ENCODE measurements at regions not wholly inside any gene's neighbourhood (a gene's known extent, or its start where the extent isn't known, plus 50 kb on each side); places are given as distances from the start of the nearest gene placed in this dataset.

GRCh38 chr12:126354633-126355032, 1289.4 kb downstream of the AACS start:
- intact Hi-C loops (cut with DNase I) = no loop called here
- ATAC-seq (no peak), DNase-seq (ENCODE audit: missing footprints) (no peak)

GRCh38 chr12:126355346-126355745, 1290.1 kb downstream of the AACS start:
- DNase-seq (ENCODE audit: missing footprints) (no peak), ATAC-seq (no peak)
- intact Hi-C loops (cut with DNase I) = no loop called here

DNA sequence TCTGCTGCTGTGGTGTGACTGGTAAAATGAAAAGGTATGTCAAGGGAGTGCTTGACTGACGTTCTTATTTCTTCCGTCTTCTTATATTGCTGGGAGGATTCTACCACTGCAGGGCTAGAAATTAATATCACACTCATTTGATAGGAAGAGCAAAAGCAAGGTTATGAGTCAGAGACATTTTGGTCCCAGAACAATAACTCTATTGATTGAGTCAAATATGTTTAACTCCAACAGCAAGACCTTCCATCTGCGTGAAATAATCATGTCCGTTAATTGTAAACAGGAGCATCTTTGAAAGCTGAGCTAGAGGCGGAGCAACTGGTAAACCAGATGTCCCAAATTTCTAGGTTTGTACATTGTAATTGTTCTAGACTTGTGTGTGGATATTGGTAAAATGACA, 1293.6 kb downstream of the AACS start:
- no peak for ATAC-seq
- intact Hi-C loops (cut with DNase I) = no loop called here
- DNase-seq (ENCODE audit: missing footprints) = no peak

GRCh38 chr12:126359216-126359615, 1294.0 kb downstream of the AACS start:
- ATAC-seq = no peak

GRCh38 chr12:126361804-126362203, 1296.6 kb downstream of the AACS start:
- no peak for ATAC-seq
- no peak for DNase-seq (ENCODE audit: missing footprints)
- intact Hi-C loops (cut with DNase I) = no loop called here

More at GRCh38 chr12:126359216-126359615, 1294.0 kb downstream of the AACS start:
- intact Hi-C loops (cut with DNase I) = no loop called here
- DNase-seq (ENCODE audit: missing footprints) = no peak

GRCh38 chr12:126362493-126362892, 1297.3 kb downstream of the AACS start:
- intact Hi-C loops (cut with DNase I) = no loop called here
- ATAC-seq (no peak), DNase-seq (ENCODE audit: missing footprints) (no peak)

DNA sequence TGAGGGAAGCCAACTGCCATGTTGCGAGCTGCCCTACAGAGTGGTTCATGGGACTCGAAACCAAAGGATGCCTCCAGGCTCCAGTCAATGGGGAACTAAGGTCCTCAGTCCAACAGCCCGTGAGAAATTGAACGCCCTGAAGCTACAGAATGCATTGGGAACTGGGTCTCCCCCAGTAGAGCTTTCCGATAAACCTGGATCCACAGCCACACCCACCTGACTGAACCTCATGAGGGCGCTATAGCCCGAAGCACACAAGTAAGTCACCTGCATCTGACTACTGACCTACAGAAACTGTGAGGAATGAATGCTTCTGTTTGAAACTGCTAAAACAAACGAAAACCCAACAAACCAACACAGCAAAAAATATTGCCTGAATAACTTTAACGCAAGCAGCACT, 1297.7 kb downstream of the AACS start:
- intact Hi-C loops (cut with DNase I) = no loop called here
- DNase-seq (ENCODE audit: missing footprints) = no peak
- no peak for ATAC-seq

DNA sequence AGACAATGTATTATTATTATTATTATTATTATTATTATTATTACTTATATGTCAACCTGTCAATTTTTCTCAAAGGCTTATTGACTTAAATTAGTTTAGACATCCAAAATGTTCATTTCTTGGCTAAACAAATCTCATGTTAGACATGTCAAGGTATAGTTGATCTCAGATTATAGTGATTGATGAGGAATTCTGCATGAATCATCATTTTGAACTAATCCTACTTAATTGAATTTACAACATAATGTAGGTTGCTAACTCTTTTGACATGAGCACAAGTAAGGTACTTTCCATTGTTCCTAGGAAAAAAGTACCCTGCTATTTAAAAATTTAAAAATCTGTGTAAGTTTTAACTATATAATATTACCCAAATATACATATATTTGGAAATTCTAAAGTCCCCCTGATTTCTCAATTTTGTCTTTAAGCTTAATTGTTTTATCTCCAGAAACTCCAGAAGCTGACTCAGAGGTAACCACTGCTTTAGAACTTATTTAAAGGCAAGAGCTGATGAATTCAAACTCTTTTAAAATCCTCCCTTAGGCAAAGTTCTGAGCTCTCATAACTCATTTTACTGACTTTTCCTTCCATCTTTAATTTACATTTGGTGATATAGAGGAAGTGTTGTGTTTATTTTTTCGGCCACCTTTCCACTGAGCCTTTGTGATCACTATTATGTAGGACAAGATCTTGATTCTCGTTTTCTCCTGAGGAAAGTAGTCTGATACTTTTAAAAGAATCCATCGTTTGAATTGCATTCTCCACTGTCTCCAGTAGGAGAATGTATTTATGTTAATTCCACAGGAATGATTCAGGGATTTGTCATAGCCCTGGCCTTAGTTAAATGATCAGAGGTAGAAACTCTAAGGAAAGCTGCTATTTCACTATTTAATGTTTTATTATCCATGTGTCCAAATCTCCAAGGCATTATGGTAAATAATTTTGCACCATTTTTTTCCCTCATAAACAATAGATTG, 1304.5 kb downstream of the AACS start:
- intact Hi-C loops (cut with DNase I) = no loop called here
- no peak for ATAC-seq

DNA sequence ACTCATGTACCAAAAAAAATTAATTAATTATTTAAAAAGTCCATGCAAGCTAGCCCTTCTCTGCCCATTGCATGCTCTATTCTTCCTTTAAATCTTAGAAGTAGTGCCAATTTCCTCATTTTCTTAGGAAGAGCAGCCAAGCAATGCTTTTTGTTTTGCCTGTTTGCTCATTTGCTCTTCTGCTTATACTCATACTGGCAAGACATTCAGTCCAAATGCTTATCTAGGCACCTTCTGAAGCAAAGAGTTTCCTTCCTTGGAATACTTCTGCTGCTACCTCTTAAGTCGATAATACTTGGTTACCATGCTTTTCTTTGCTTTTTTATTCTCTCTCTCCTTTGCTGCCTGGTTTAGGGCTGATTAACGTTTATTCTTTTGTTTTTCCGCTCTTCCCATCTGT, 1318.3 kb downstream of the AACS start:
- intact Hi-C loops (cut with DNase I) = no loop called here
- DNase-seq (ENCODE audit: missing footprints) (no peak), ATAC-seq (no peak)

More for the DNA sequence above, 1304.5 kb downstream of the AACS start:
- DNase-seq (ENCODE audit: missing footprints) = no peak

GRCh38 chr12:126384026-126384564, 1318.9 kb downstream of the AACS start:
- no peak for ATAC-seq
- DNase-seq (ENCODE audit: missing footprints) = no peak
- intact Hi-C loops (cut with DNase I) = no loop called here

GRCh38 chr12:126385785-126386184, 1320.5 kb downstream of the AACS start:
- ATAC-seq = no peak
- no peak for DNase-seq (ENCODE audit: missing footprints)
- intact Hi-C loops (cut with DNase I) = no loop called here

GRCh38 chr12:126389220-126389841, 1324.1 kb downstream of the AACS start:
- DNase-seq (ENCODE audit: missing footprints) (no peak), ATAC-seq (peak; percentile 28)
- intact Hi-C loops (cut with DNase I) = no loop called here

GRCh38 chr12:126389961-126390360, 1324.7 kb downstream of the AACS start:
- no peak for ATAC-seq
- no peak for DNase-seq (ENCODE audit: missing footprints)
- intact Hi-C loops (cut with DNase I) = no loop called here

DNA sequence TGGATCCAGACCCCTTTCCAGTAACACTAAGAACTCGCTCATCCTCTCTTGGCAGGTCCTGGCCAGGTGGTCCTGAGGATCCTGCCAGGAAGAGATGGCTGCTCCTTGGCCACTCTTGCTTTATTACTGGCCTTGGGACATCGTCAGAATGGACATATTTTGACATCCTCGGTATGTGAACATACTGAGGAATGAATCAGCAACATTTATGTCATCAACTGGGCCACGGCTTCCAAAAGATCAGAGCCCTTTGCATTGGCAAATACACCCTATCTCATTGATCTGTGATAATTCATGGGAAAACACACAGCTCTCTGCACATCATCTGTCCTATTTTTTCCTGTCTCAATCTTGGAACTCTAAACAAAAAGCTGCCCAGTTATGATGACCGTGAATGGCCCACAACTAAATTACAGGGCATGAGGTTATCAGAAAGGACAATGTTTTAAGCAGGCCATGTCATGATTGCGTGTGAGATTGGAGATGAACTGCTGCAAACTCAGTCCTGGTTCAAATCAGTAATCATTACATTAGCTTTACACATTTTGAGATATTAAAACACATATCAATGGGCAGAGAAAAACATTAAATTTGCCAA, 1325.8 kb downstream of the AACS start:
- DNase-seq (ENCODE audit: missing footprints) (no peak), ATAC-seq (no peak)
- intact Hi-C loops (cut with DNase I) = no loop called here

GRCh38 chr12:126396536-126396935, 1331.3 kb downstream of the AACS start:
- DNase-seq (ENCODE audit: missing footprints) (no peak), ATAC-seq (no peak)
- intact Hi-C loops (cut with DNase I) = no loop called here

GRCh38 chr12:126397071-126397581, 1331.9 kb downstream of the AACS start:
- ATAC-seq = peak; percentile 93
- DNase-seq (ENCODE audit: missing footprints) = no peak
- intact Hi-C loops (cut with DNase I) = no loop called here

DNA sequence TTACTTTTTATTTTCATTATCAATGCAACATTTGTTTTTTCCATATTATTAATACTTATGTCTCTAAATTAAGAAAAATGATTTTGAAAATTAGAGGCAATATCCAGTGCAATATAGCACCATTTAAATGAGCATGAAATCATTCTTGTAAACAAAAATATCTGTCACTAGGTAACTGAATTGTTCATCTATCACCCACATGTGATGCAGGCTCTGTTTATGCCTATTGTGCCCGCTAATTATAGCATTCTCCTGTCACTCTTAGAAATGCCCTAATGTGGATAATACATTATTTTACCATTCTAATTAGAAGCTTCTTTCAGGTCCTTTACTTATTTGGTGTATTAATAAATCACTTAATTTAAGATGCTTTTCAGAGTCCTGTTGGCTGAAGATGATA, 1332.4 kb downstream of the AACS start:
- ATAC-seq (no peak), DNase-seq (ENCODE audit: missing footprints) (no peak)
- intact Hi-C loops (cut with DNase I) = no loop called here

DNA sequence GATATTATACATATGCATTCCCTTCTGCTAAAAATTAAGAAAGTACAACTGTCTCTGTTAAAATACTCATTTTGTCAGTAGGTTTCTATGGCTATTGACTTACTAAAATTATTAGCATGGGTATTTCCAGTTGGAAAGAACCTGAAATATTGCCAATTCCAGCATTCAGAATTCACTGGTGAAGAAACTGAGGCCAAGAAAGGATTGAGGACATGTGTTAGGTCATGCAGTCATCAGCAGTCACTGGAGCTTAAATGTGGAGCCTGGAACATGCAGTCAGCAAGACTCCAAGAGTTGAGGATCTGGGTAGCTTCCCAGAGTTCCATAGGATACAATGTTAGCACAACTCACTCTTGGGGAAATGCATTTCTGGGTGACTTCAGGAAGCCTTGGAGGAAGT, 1335.6 kb downstream of the AACS start:
- intact Hi-C loops (cut with DNase I) = no loop called here
- ATAC-seq (no peak), DNase-seq (ENCODE audit: missing footprints) (no peak)

DNA sequence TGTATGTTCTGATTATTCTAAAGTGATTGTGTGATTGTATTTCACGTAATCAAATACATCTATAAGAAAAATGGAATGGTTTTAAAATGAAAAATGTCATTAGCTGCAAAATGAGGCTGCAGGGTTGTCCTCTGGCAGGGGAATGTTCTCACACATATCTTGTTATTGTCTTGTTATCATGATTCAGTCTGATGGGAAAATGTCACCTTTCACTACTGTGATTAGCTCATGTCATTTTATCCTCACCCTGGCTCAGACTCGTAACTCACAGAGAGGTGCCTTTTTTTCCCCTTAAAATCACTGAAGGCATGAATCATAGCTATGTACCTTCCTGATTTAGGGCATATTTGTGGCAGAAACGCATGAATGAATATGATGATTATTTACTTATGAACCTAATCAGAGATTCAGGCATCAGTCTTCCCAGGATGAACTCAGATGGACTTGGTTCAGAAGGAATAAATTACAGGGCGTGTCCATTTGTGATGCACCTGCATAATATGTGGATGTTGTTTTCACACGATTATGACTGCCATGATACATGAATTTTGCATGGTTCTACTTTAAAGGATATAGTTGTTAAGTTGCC, 1339.2 kb downstream of the AACS start:
- no peak for ATAC-seq
- intact Hi-C loops (cut with DNase I) = no loop called here

More for the DNA sequence above, 1339.2 kb downstream of the AACS start:
- no peak for DNase-seq (ENCODE audit: missing footprints)
